Mesenchymal stem cell (in vitro differentiated cells and primary cell): ENCODE measurements at regions not wholly inside any gene's neighbourhood (a gene's known extent, or its start where the extent isn't known, plus 50 kb on each side); places are given as distances from the start of the nearest gene placed in this dataset.
"Not testable (repeated sequence)": the region's sequence is repeated elsewhere in the genome, so short reads cannot be mapped to it uniquely, and the experiment has no call there.

Source experiments
- DNase-seq: peaks from one replicate; pipeline ENCODE4 v3.0.0-alpha.2; 2013
- H2AFZ ChIP-seq: one replicate; pipeline ENCODE4 v1.6.1; 2013; ENCODE audit warnings: low read depth, mild to moderate bottlenecking, control low read depth, inconsistent platforms, low read length, moderate library complexity
- H2AK5ac ChIP-seq: 2 replicates; pipeline ENCODE4 v1.6.1; 2013; ENCODE audit warnings: low read length, moderate library complexity, mild to moderate bottlenecking, inconsistent platforms; ENCODE audit not compliant: severe bottlenecking
- H2BK120ac ChIP-seq: one replicate; pipeline ENCODE4 v1.6.1; 2013; ENCODE audit warnings: low read depth, mild to moderate bottlenecking, inconsistent platforms, low read length, moderate library complexity
- H2BK12ac ChIP-seq, 2 experiments: one replicate each; pipeline ENCODE4 v1.6.1; 2013; ENCODE audit warnings: inconsistent platforms in 2 of 2, low read length in 2 of 2, mild to moderate bottlenecking in 2 of 2, moderate library complexity in 2 of 2, control low read depth in 1 of 2
- H2BK15ac ChIP-seq: one replicate; pipeline ENCODE4 v1.6.1; 2013; ENCODE audit warnings: mild to moderate bottlenecking, low read depth, inconsistent platforms; ENCODE audit not compliant: poor library complexity, severe bottlenecking
- H2BK5ac ChIP-seq: 2 replicates; pipeline ENCODE4 v1.6.1; 2013; ENCODE audit warnings: low read depth, mild to moderate bottlenecking, low read length, control low read depth, inconsistent platforms; ENCODE audit not compliant: poor library complexity, severe bottlenecking
- H3K14ac ChIP-seq, 2 experiments: one replicate each; pipeline ENCODE4 v1.6.1; 2013; ENCODE audit warnings: inconsistent platforms in 2 of 2, low read length in 2 of 2, control low read depth in 1 of 2, mild to moderate bottlenecking in 1 of 2, moderate library complexity in 1 of 2
- H3K18ac ChIP-seq, 2 experiments: one replicate each; pipeline ENCODE4 v1.6.1; 2013; ENCODE audit warnings: inconsistent platforms in 2 of 2, low read length in 2 of 2, control low read depth in 1 of 2, low read depth in 1 of 2, mild to moderate bottlenecking in 1 of 2
- H3K23ac ChIP-seq, 2 experiments: one replicate each; pipeline ENCODE4 v1.6.1; 2013; ENCODE audit warnings: inconsistent platforms in 2 of 2, low read length in 2 of 2, mild to moderate bottlenecking in 2 of 2, moderate library complexity in 2 of 2, control low read depth in 1 of 2
- H3K27ac ChIP-seq: 2 replicates; pipeline ENCODE4 v1.5.1; 2013; ENCODE audit warnings: mild to moderate bottlenecking, moderate library complexity, low read length, control low read depth, inconsistent platforms; ENCODE audit not compliant: poor library complexity, severe bottlenecking
- H3K27me3 ChIP-seq, 2 experiments: 2 replicates each; pipeline versions ENCODE4 v1.6.1 to v1.7.0; 2013; ENCODE audit warnings: low read length in 2 of 2, mild to moderate bottlenecking in 2 of 2, moderate library complexity in 2 of 2, control low read depth in 1 of 2, inconsistent platforms in 1 of 2; ENCODE audit not compliant: control insufficient read depth in 1 of 2, insufficient read depth in 1 of 2
- H3K36me3 ChIP-seq, 2 experiments: 2 replicates each; pipeline versions ENCODE4 v1.6.1 to v1.7.0; 2013; ENCODE audit warnings: low read length in 2 of 2, control low read depth in 1 of 2, inconsistent platforms in 1 of 2, low read depth in 1 of 2, mild to moderate bottlenecking in 1 of 2; ENCODE audit not compliant: insufficient read depth in 2 of 2, control insufficient read depth in 1 of 2
- H3K4ac ChIP-seq, 2 experiments: one replicate each; pipeline ENCODE4 v1.6.1; 2013; ENCODE audit warnings: inconsistent platforms in 2 of 2, low read length in 2 of 2, mild to moderate bottlenecking in 2 of 2, moderate library complexity in 2 of 2, control low read depth in 1 of 2, low read depth in 1 of 2
- H3K4me1 ChIP-seq: 2 replicates; pipeline ENCODE4 v1.6.1; 2013; ENCODE audit warnings: low read depth, low read length, control low read depth; ENCODE audit not compliant: control insufficient read depth, insufficient read depth
- H3K4me2 ChIP-seq: 2 replicates; pipeline ENCODE4 v1.6.1; 2013; ENCODE audit warnings: low read length, mild to moderate bottlenecking, inconsistent platforms; ENCODE audit not compliant: poor library complexity, severe bottlenecking
- H3K4me3 ChIP-seq, 2 experiments: 2 replicates each; pipeline versions ENCODE4 v1.5.1 to v1.7.0; 2013; ENCODE audit warnings: low read length in 2 of 2, mild to moderate bottlenecking in 2 of 2, control low read depth in 1 of 2, low read depth in 1 of 2; ENCODE audit not compliant: insufficient read depth in 1 of 2
- H3K79me1 ChIP-seq: replicated peaks from 2 replicates; pipeline ENCODE4 v1.6.1; 2013; ENCODE audit warnings: mild to moderate bottlenecking, control low read depth, low read length, inconsistent platforms; ENCODE audit not compliant: poor library complexity, severe bottlenecking
- H3K9ac ChIP-seq: 2 replicates; pipeline ENCODE4 v1.7.0; 2013; ENCODE audit warnings: mild to moderate bottlenecking, low read length, moderate library complexity
- H3K9me3 ChIP-seq: 2 replicates; pipeline ENCODE4 v1.7.0; 2013; ENCODE audit warnings: mild to moderate bottlenecking, low read length; ENCODE audit not compliant: control insufficient read depth
- H4K8ac ChIP-seq: one replicate; pipeline ENCODE4 v1.6.1; 2013; ENCODE audit warnings: inconsistent platforms, mild to moderate bottlenecking, low read length, moderate library complexity
- H4K91ac ChIP-seq: one replicate; pipeline ENCODE4 v1.6.1; 2013; ENCODE audit warnings: mild to moderate bottlenecking, low read length, inconsistent platforms
- WGBS: methylation state at CpG from one replicate; pipeline ENCODE4 v1.1.7; 2013; ENCODE audit warnings: mixed read lengths; 5-methylcytosine and 5-hydroxymethylcytosine counted together

DNA sequence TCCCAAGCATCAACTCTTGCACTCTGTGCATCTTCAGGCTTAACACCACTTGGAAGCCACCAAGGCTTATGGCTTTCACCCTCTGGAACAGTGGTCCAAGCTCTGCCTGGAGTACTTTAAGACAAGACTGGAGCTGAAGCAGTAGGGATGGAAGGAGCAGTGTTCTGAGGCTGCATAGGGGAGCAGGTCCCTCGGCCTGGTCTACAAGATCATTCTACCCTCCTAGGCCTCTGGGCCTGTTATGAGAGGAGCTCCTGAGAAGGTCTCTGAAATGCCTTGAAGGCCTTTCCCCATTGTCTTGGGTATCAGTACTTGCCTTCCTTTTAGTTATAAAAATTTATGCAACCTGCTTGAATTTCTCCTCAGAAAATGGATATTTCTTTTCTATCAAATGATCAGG, 286.7 kb downstream of the CPXCR1 start:
- no peak overlapping the region for H2BK15ac ChIP-seq
- H3K9ac ChIP-seq: no peak overlapping the region
- H2AK5ac ChIP-seq: no peak overlapping the region
- no peak for DNase-seq
- no peak overlapping the region for H3K4me2 ChIP-seq
- H3K79me1 ChIP-seq: no peaks in the 10 kb centered on the region
- H3K14ac ChIP-seq: no peak overlapping the region
- H2BK5ac ChIP-seq: no peak overlapping the region
- no peak overlapping the region for H2BK120ac ChIP-seq
- H3K27me3 ChIP-seq: no peaks in the 10 kb centered on the region
- no peak overlapping the region for H3K27ac ChIP-seq
- H2BK12ac ChIP-seq: no peak overlapping the region
- H2AFZ ChIP-seq: no peak overlapping the region
- H3K23ac ChIP-seq: no peak overlapping the region
- no CpG with 5 or more reads among the region's 1 CpG for WGBS
- H3K18ac ChIP-seq: no peak overlapping the region
- no peak overlapping the region for H3K4me3 ChIP-seq
- H4K91ac ChIP-seq: no peak overlapping the region
- peaks cover 9% of the 10 kb centered on the region for H3K9me3 ChIP-seq
- no peak overlapping the region for H4K8ac ChIP-seq
- no peaks in the 10 kb centered on the region for H3K4me1 ChIP-seq
- no peak overlapping the region for H3K4ac ChIP-seq
- H3K36me3 ChIP-seq: no peaks in the 10 kb centered on the region

DNA sequence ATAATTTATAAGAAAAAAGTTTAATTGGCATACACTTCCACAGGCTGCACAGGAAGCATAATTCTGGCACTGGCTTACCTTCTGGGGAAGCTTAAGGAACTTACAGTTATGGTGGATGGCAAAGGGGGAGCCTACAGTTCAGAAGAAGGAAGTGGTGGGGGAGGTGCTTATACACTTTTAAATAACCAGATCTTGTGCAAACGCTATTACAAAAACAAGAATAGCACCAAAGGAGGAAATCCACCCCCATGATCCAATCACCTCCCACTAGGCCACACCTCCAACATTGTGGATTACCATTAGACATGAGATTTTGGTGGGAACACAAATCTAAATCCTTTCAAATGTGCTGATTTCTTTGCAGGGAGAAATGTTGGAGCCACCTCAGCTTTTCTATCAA, 287.7 kb downstream of the CPXCR1 start:
- no peak overlapping the region for H3K27ac ChIP-seq
- DNase-seq: no peak

GRCh38 chrX:89053223-89053622, 306.2 kb downstream of the CPXCR1 start:
- H3K79me1 ChIP-seq: no peaks in the 10 kb centered on the region
- H3K18ac ChIP-seq: no peak overlapping the region
- no peak overlapping the region for H2AK5ac ChIP-seq
- no peak overlapping the region for H2BK120ac ChIP-seq
- no peaks in the 10 kb centered on the region for H3K4me1 ChIP-seq
- H4K8ac ChIP-seq: no peak overlapping the region
- no peak for DNase-seq
- no peaks in the 10 kb centered on the region for H3K9me3 ChIP-seq
- H3K23ac ChIP-seq: no peak overlapping the region
- H3K27me3 ChIP-seq: no peaks in the 10 kb centered on the region
- H2AFZ ChIP-seq: no peak overlapping the region
- H2BK15ac ChIP-seq: no peak overlapping the region
- H2BK12ac ChIP-seq: no peak overlapping the region
- no peak overlapping the region for H4K91ac ChIP-seq
- no peak overlapping the region for H3K9ac ChIP-seq
- no peak overlapping the region for H3K4ac ChIP-seq
- H3K14ac ChIP-seq: no peak overlapping the region
- H3K4me2 ChIP-seq: no peak overlapping the region
- no peak overlapping the region for H2BK5ac ChIP-seq
- no peak overlapping the region for H3K4me3 ChIP-seq
- H3K36me3 ChIP-seq: no peaks in the 10 kb centered on the region
- no peak overlapping the region for H3K27ac ChIP-seq

More for the DNA sequence above, 287.7 kb downstream of the CPXCR1 start:
- no peaks in the 10 kb centered on the region for H3K79me1 ChIP-seq
- no peaks in the 10 kb centered on the region for H3K4me1 ChIP-seq
- H3K4me3 ChIP-seq: no peak overlapping the region
- no peak overlapping the region for H2BK15ac ChIP-seq
- H3K9me3 ChIP-seq: peaks cover 11% of the 10 kb centered on the region
- no peaks in the 10 kb centered on the region for H3K36me3 ChIP-seq
- H2AK5ac ChIP-seq: no peak overlapping the region
- H3K23ac ChIP-seq: no peak overlapping the region
- no peak overlapping the region for H3K4ac ChIP-seq
- H4K8ac ChIP-seq: no peak overlapping the region
- no peak overlapping the region for H3K4me2 ChIP-seq
- no peak overlapping the region for H2AFZ ChIP-seq
- no peak overlapping the region for H3K18ac ChIP-seq
- H3K9ac ChIP-seq: no peak overlapping the region
- H4K91ac ChIP-seq: no peak overlapping the region
- no CpG with 5 or more reads among the region's 1 CpG for WGBS
- H2BK120ac ChIP-seq: no peak overlapping the region
- H3K14ac ChIP-seq: no peak overlapping the region
- H2BK12ac ChIP-seq: no peak overlapping the region
- H2BK5ac ChIP-seq: no peak overlapping the region
- no peaks in the 10 kb centered on the region for H3K27me3 ChIP-seq

GRCh38 chrX:89099587-89099986, 352.6 kb downstream of the CPXCR1 start:
- not testable (repeated sequence) for H2AK5ac ChIP-seq, H4K8ac ChIP-seq, H3K4me3 ChIP-seq, H2BK15ac ChIP-seq, H2AFZ ChIP-seq, H3K36me3 ChIP-seq, H4K91ac ChIP-seq, H3K9ac ChIP-seq, H3K14ac ChIP-seq, H3K18ac ChIP-seq, H3K4me2 ChIP-seq, H2BK12ac ChIP-seq, H3K4me1 ChIP-seq, H3K79me1 ChIP-seq, H3K27me3 ChIP-seq, H3K27ac ChIP-seq, H3K23ac ChIP-seq, H3K4ac ChIP-seq, H2BK120ac ChIP-seq, DNase-seq, H2BK5ac ChIP-seq
- WGBS: 93% methylated on average over 6 of the region's 7 CpGs
- peaks cover 14% of the 10 kb centered on the region for H3K9me3 ChIP-seq
